ENCODE measurements at regions not wholly inside any gene's neighbourhood (a gene's known extent, or its start where the extent isn't known, plus 50 kb on each side); places are given as distances from the start of the nearest gene placed in this dataset.

- no peaks in the 10 kb centered on the region for H3K27me3 ChIP-seq (ENCODE audit: control insufficient read depth in 3 of 3, insufficient read depth in 3 of 3, low read length in 2 of 3)
- WGBS, 2 donors: 57 to 92% methylated on average over 1 of the region's 1 CpG
- H3K4me1 ChIP-seq (ENCODE audit: control insufficient read depth in 5 of 5, insufficient read depth in 5 of 5, low read length in 5 of 5): no peaks in the 10 kb centered on the region
- no peak overlapping the region for H3K27ac ChIP-seq (ENCODE audit: low read depth in 1 of 2, low read length in 1 of 2)
- no peak for DNase-seq
- H3K9ac ChIP-seq (ENCODE audit: insufficient read depth in 1 of 2, low read length in 2 of 2): no peak overlapping the region
- H3K36me3 ChIP-seq (ENCODE audit: control insufficient read depth in 4 of 4, insufficient read depth in 4 of 4, low read length in 4 of 4): no peaks in the 10 kb centered on the region
- no peak for ATAC-seq (ENCODE audit: insufficient read depth, low FRiP score)
- H3K9me3 ChIP-seq (ENCODE audit: control insufficient read depth in 4 of 4, insufficient read depth in 3 of 4, low read length in 3 of 4): no peaks in the 10 kb centered on the region
- TF ChIP-seq CTCF (IDR thresholded peaks at IDR 0.05; ENCODE audit: control extremely low read depth, extremely low read depth): no peak
- no peak overlapping the region for H3K4me3 ChIP-seq
Observed at GRCh38 chr3:176755552-176755951, 441.7 kb downstream of the TBL1XR1 start.

- Histone ChIP-seq H3K27ac (ENCODE audit: low read depth in 1 of 2, low read length in 1 of 2) (no peak overlapping the region), H3K9ac (ENCODE audit: insufficient read depth in 1 of 2, low read length in 2 of 2) (no peak overlapping the region), H3K4me3 (no peak overlapping the region), H3K27me3 (ENCODE audit: control insufficient read depth in 3 of 3, insufficient read depth in 3 of 3, low read length in 2 of 3) (no peaks in the 10 kb centered on the region), H3K36me3 (ENCODE audit: control insufficient read depth in 4 of 4, insufficient read depth in 4 of 4, low read length in 4 of 4) (no peaks in the 10 kb centered on the region), H3K4me1 (ENCODE audit: control insufficient read depth in 5 of 5, insufficient read depth in 5 of 5, low read length in 5 of 5) (no peaks in the 10 kb centered on the region), H3K9me3 (ENCODE audit: control insufficient read depth in 4 of 4, insufficient read depth in 3 of 4, low read length in 3 of 4) (no peaks in the 10 kb centered on the region)
- ATAC-seq (ENCODE audit: insufficient read depth, low FRiP score): no peak
- WGBS, 2 donors: 58 to 74% methylated on average over 2 of the region's 2 CpGs
- no peak for TF ChIP-seq CTCF (IDR thresholded peaks at IDR 0.05; ENCODE audit: control extremely low read depth, extremely low read depth)
- DNase-seq: no peak
Observed at GRCh38 chr3:176741664-176742047, 455.6 kb downstream of the TBL1XR1 start.

GRCh38 chr3:176740906-176741663 is 456.2 kb downstream of the TBL1XR1 start:
- Histone ChIP-seq H3K27me3 (ENCODE audit: control insufficient read depth in 3 of 3, insufficient read depth in 3 of 3, low read length in 2 of 3) (no peaks in the 10 kb centered on the region), H3K9me3 (ENCODE audit: control insufficient read depth in 4 of 4, insufficient read depth in 3 of 4, low read length in 3 of 4) (no peaks in the 10 kb centered on the region), H3K27ac (ENCODE audit: low read depth in 1 of 2, low read length in 1 of 2) (no peak overlapping the region), H3K9ac (ENCODE audit: insufficient read depth in 1 of 2, low read length in 2 of 2) (no peak overlapping the region), H3K36me3 (ENCODE audit: control insufficient read depth in 4 of 4, insufficient read depth in 4 of 4, low read length in 4 of 4) (no peaks in the 10 kb centered on the region), H3K4me1 (ENCODE audit: control insufficient read depth in 5 of 5, insufficient read depth in 5 of 5, low read length in 5 of 5) (no peaks in the 10 kb centered on the region), H3K4me3 (no peak overlapping the region)
- DNase-seq (no peak), ATAC-seq (ENCODE audit: insufficient read depth, low FRiP score) (peak; percentile 19)
- TF ChIP-seq CTCF (IDR thresholded peaks at IDR 0.05; ENCODE audit: control extremely low read depth, extremely low read depth): no peak
- WGBS, 2 donors: 76 to 83% methylated on average over 8 of the region's 8 CpGs

- no peak overlapping the region for H3K4me3 ChIP-seq
- ATAC-seq (ENCODE audit: insufficient read depth, low FRiP score) (no peak), DNase-seq (no peak)
- H3K4me1 ChIP-seq (ENCODE audit: control insufficient read depth in 5 of 5, insufficient read depth in 5 of 5, low read length in 5 of 5): no peaks in the 10 kb centered on the region
- no peaks in the 10 kb centered on the region for H3K36me3 ChIP-seq (ENCODE audit: control insufficient read depth in 4 of 4, insufficient read depth in 4 of 4, low read length in 4 of 4)
- no peaks in the 10 kb centered on the region for H3K9me3 ChIP-seq (ENCODE audit: control insufficient read depth in 4 of 4, insufficient read depth in 3 of 4, low read length in 3 of 4)
- no peak overlapping the region for H3K9ac ChIP-seq (ENCODE audit: insufficient read depth in 1 of 2, low read length in 2 of 2)
- WGBS, 2 donors: 55 to 75% methylated on average over 2 of the region's 2 CpGs
- H3K27me3 ChIP-seq (ENCODE audit: control insufficient read depth in 3 of 3, insufficient read depth in 3 of 3, low read length in 2 of 3): no peaks in the 10 kb centered on the region
- TF ChIP-seq CTCF (IDR thresholded peaks at IDR 0.05; ENCODE audit: control extremely low read depth, extremely low read depth): no peak
- no peak overlapping the region for H3K27ac ChIP-seq (ENCODE audit: low read depth in 1 of 2, low read length in 1 of 2)
Observed at GRCh38 chr3:176739159-176739558, 458.1 kb downstream of the TBL1XR1 start.
